DMS114 treated with DMSO at 0.1 percent for 48 hours (cell line): ENCODE measurements at regions not wholly inside any gene's neighbourhood (a gene's known extent, or its start where the extent isn't known, plus 50 kb on each side); places are given as distances from the start of the nearest gene placed in this dataset.

Experiments
- DNase-seq: peaks from one replicate; lab custom pipeline; 2025; ENCODE audit not compliant: unreplicated experiment; lab: John Stamatoyannopoulos, UW

DNA sequence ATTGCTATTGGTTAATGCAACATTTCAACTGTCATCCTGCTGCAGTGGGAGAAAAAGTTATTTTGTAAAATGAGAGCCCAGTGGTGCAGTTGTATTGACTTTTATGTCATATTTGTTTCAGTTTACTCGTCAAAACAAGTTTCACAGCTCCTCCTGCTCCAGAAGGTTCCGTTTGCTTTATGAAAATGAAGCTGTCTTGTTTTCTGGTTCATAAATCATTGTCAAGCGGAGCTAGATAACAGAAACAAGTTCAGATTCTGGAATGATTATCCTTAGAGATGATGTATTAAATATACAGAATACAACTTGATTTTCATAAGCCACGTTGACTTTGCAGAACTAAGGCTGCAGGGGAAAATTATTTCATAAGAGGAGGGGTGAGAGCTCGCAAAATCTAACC is 970.5 kb upstream of the NR2F2 start:
- no peak for DNase-seq

DNA sequence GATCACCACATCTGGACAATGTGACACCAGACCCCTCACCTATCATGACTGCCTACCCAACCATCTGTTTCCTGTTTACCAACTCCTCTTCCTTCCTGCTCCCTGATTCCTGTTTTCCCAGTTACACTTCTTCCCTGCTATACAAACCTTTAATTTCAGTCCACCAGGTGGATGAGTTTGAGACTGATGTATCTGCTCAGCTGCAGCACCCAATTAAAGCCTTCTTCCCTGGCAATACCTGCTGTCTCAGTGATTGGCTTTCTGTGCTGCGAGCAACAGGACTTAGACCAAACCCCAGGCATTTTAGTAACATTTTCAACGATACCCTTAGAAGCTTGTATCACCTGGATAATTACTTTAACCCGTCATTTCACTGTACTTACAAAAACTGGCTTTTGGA is 968.2 kb upstream of the NR2F2 start:
- no peak for DNase-seq

DNA sequence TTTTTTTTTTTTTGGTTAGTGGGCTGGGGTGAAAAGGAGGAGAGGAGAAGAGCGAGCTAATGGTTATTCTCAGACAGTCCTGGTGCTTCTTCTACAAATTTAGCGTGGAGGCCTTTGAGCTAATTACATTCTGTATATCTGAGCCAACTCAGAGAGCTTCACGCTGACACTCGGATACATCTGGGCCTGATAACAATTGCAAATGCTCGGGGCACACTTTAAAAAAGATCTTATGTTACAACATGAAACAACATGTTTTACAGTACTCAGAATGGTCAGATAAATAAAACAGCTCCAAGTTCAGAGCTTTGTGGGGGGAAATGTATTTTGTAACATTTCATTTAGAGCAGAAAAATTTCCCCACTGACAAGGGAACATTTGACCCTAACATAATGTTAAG is 966.9 kb upstream of the NR2F2 start:
- no peak for DNase-seq

DNA sequence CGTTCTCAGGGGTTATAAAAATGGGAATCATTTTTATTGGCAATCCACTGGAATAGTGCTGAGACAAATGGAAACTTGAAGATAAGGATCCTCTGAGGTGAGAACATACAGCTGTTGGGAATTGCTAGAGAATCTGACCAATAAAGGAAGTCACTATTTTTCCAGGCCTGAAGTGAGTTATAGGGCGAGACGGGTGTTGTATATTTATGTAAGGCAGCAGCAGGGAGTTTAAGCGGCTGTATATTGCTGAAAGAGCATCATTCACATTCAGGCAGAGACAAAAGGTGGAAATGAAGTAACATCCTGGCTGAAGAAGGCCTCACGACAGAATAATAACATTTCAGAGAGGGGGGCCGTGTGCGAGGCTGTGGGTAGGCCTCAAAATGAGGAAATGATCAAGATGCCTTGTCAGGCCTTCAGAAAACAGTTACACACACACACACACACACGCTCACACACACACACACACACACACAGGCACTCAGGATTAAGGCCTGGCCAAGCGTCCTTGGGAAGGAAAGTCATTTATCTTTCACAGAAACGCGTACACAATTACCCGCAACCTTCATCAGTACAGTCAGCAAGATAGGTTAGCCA is 964.9 kb upstream of the NR2F2 start:
- no peak for DNase-seq

DNA sequence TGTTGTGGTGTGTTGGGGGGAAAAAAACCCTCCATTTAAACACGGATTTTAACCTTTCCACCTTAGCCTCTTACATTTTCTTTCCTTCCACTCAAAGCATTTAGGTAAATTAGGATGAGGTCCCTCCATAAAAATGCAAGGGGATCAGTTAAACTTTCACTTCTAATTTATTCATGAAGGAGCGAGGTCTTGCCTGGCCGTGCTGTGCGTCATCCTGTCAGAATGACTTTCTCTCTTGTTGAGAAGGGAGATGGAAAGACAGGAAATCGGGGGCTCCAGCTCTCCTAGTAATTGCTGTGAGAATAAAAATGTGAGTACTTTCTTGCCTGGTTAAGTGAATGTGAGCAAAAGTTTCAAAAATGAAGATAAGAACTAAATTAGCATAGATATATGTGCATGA is 962.3 kb upstream of the NR2F2 start:
- DNase-seq: no peak

DNA sequence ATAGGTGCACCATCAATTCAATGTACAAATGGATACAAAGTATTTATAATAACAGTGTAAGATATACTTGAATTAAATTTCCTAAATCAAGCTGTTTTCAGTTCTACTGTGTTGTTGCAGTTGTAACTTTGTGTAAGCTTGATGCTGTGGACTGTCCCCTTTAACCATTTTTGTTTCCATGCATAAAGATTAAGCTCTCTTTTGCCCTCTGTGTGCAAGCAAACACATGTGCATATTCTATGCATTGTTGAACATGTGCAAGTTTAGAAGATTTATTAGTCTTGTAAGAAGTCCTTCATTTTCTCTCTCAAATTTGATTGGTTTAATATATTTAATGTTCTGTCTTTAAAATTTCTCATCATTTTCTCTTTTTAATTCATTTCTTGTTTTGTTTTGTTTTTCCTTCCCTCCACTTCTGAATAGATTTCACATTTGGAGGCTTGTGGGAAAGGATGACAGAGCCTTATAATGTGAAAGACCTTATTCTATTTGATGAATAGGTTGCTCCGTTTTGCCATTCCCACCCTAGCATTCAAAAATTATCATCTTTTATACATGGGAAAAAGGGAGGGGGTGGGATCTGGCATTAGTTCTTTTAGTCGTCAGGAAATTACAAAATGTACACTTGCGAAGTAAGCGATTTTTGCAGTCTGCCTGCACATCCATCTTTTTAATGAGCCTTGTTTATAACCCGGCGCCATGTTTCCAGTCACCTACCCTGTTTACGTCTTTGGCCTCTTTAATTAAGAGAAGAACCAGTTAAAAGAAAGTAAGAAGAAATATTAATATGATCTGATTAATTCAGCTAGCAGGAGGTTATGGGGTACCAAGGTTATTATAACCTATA is 961.5 kb upstream of the NR2F2 start:
- no peak for DNase-seq

DNA sequence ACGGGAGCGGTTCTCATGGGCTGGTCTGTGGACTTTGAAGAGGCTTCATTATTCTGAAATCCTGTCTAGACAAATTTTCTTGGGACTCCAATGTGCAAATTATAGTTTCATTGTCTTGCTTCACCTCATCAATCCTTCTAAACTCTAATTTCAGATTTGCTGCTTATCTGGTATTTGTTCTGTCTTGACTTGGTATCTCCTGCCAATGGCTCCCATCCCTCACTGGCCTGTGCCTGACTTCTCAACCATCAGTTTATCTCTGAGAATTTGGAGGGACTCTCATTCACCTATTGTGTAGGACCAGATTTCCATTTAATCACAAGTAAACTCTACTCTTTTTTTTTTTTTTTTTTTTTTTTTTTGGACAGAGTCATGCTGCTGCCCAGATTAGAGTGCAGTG is 960.2 kb upstream of the NR2F2 start:
- DNase-seq: no peak

DNA sequence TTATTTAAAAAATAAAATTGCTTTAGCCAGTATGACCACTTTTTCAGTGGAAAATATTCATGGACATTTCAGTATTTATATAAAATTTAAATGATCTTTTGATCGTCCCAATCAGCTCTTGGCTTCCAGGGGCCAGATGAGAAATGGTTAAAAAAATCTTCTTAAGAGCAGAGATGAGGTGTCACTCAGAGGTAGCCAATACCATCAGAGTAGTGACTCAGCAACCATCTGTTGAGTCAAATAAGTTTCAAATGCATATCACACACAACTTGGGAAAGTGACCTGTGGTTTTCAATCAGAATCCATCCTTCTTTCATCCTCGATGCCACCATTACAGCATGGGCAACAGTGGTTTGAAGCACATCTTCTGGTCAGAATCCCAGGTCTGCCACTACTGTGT is 958.8 kb upstream of the NR2F2 start:
- DNase-seq: no peak

DNA sequence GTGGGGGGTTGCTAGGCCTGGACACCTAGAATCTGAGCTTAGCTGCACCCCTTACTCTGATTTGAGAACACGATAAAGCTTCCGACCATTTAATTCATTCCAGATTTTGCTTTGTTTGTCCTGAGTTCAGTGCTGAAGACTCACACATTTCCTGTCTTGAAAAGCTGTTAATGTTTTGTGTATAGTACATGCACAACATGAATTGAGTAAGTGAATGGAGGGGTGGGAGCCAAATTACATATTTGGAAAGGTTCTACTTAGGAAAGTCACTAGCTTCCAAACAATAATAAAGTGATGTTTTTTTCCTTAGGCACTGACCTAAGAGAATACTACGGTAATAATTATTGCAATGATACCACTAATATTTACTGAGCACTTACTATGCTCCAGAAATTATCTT is 955.2 kb upstream of the NR2F2 start:
- DNase-seq: no peak

GRCh38 chr15:95377258-95377852 is 953.1 kb upstream of the NR2F2 start:
- no peak for DNase-seq

DNA sequence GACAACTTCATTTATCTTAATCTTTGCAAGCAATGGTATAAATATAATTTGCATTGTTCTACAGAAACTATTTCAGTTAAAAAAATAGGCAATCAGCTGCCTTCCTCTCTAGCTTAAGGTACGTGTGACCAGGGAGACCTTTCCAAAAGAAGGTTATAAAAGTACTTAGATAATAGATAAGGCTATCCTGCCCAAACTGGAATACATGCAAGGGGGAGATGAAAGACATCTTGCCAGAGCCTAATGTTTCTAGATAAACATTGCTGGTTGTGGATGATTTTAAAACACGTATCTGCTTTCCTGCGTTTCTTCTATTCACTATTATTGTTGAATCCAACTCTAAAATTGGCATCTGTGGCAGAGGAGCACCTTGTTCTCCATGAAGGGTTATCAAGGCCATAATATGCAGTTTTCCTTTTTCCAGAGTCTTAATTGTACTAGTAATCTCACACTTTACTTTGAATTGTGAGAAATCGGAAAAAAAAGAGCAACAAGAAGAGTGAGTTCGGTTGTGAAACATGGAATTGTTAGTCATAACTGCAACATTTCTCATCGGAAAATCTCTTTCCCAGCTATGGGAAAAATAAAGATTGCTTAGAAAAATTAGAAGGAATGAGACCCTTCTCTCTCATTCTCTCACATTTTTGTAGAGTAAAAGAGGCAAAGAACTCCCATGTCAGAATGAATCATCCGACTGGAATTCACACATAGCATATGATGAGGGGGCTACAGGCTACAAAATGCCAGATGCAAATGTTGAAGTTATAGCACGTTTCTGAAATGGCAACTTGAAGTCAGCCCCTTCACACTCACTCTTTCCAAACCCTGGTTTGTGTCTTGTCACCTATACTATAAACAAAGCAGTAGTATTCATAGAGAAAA is 936.1 kb upstream of the NR2F2 start:
- peak; percentile 44 for DNase-seq

DNA sequence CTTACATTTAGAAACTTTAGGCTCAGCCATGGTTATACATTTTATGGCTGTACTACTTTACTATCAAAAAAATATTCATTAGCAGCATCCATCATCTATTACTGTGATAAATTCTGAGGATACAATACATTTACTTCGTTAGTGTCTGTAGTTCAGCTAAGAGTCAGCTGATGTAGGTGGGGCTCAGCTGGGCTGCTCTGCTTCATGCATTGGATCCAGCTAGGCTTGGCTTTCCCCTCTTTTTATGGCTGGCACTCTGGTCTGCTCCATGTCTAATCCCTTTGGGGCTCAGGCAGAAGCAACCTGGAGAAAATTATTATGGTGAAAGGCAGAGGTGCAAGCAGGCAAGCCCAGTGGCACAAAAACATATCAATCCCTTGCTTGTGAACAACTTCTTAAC is 930.1 kb upstream of the NR2F2 start:
- DNase-seq: no peak

DNA sequence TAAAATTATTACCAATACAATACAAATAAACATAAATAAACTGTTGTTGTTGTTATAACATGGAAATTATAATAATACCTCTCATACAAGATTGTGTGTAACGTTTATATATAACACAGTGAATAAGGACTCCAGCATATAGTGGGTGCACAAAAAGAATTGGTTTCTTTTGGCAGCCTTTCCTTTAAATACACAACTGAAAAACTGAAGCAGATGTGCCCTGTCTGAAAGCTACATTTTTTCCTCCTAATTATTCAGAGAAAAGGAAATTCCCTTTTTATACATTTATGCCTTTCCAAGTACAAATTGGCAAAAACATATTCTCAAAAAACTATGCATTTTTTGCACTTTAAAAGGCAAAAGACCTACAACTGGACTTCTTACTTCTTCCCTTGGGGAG is 928.9 kb upstream of the NR2F2 start:
- DNase-seq: peak; percentile 63

- no peak for DNase-seq
Observed at GRCh38 chr15:95405447-95405846, 925.1 kb upstream of the NR2F2 start.

DNA sequence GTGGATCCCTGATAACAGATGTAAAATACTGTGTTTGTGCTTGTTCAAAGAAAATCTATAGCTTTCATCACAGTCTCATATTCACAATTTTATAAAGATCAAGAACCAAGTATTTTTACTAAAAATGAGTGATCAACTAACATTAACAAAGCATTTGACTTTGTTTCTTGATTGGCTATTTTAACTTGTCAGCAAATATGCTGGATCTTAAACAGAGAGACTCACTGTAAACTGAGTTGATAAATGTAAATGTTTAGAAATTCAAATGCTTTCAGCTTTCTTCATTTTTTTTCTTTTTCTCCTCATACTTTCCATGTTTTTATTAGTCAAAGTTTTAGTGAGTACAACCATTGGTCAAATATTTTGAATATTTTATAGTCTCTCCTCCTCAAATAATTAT is 923.0 kb upstream of the NR2F2 start:
- no peak for DNase-seq

GRCh38 chr15:95409211-95409610 is 921.3 kb upstream of the NR2F2 start:
- DNase-seq: peak; percentile 60

- DNase-seq: peak; percentile 56
Observed at GRCh38 chr15:95409626-95410310, 920.7 kb upstream of the NR2F2 start.

DNA sequence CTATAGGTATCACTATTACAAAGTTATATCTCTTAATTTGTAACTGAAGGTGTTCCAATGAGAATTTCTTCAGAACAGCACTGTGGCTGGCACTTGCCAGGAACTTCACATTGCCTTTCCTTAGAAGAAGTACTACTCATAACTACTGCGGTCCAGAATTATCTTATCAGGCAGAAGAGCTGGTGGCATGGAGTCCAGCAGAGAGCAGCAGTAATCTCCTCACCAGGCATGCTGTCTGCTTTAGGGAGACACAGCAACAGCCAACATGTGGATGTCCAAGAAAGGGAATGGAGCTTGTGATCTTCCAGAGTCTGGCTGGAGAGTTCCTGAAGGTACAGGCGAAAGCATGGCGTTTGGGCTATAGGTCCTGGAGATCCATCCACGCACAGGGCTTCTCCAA is 919.7 kb upstream of the NR2F2 start:
- peak; percentile 21 for DNase-seq

DNA sequence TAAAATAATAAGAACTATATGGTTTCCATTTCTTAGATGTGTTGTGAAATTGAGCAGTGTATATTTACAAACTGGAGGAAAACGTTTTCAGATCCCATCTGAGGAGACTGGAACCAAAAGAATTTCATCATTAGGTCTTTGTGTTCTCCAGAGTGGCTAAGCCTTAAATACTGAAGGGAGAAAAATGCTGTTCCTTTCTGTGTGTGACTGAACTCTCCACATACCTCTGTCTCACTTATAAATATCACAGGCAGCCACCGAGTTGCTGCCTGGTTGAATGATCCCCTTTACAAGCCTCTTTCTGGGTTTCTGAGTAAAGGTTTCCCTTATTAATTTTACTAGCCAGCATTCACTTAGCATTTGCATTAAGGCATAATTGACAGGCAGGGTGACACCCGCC is 913.9 kb upstream of the NR2F2 start:
- DNase-seq: peak; percentile 45

DNA sequence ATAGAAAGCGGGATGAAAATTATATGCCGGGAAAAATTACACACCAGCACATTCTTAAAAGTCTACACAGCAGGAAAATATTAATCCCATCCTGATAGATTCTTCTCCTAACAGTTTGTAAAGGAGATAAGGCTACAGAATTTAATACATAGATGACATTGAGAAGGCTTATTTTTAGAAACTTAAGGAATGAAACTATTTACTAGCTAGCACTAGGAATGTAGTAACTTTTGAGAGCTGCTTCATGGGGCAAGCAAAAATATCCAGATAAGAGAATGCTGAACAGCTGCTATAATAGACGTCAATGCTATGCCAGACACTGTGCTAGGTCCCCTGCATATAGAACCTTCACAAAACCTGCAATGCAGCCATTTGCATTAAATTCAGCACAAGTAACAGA is 912.7 kb upstream of the NR2F2 start:
- no peak for DNase-seq

GRCh38 chr15:95422255-95422654 is 908.2 kb upstream of the NR2F2 start:
- no peak for DNase-seq
